ENCODE measurements at regions not wholly inside any gene's neighbourhood (a gene's known extent, or its start where the extent isn't known, plus 50 kb on each side); places are given as distances from the start of the nearest gene placed in this dataset.

DNA sequence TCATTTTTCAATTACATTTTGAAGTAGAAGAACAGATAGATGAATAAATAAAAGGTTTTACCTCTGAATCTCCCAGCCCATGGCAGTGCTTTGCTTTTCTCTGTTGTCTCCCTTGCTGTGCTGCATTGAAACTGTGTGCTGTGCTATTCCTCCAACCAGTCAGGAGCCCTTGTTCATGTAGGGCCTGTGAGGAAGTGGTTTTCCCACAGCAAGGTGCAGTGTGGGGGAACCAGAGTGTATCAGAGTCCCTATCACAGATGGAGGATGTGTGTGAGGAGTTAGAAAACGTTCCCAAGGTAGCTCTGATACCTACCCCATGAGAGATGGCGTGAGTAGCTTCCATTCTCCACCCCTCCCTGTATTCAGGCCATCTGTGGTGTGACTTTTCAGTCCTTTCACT, 72.8 kb upstream of the RALGAPA2 start:
- no peak for TF ChIP-seq POLR2AphosphoS5 (IDR thresholded peaks at IDR 0.05)
- TF ChIP-seq, protein P1, sequence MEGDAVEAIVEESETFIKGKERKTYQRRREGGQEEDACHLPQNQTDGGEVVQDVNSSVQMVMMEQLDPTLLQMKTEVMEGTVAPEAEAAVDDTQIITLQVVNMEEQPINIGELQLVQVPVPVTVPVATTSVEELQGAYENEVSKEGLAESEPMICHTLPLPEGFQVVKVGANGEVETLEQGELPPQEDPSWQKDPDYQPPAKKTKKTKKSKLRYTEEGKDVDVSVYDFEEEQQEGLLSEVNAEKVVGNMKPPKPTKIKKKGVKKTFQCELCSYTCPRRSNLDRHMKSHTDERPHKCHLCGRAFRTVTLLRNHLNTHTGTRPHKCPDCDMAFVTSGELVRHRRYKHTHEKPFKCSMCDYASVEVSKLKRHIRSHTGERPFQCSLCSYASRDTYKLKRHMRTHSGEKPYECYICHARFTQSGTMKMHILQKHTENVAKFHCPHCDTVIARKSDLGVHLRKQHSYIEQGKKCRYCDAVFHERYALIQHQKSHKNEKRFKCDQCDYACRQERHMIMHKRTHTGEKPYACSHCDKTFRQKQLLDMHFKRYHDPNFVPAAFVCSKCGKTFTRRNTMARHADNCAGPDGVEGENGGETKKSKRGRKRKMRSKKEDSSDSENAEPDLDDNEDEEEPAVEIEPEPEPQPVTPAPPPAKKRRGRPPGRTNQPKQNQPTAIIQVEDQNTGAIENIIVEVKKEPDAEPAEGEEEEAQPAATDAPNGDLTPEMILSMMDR (IDR thresholded peaks at IDR 0.05), result no peak
- TF ChIP-seq POLR2A (IDR thresholded peaks at IDR 0.05), result no peak

All from breast epithelium (tissue), 3 donors.